SH-SY5Y (cell line): ENCODE measurements at regions not wholly inside any gene's neighbourhood (a gene's known extent, or its start where the extent isn't known, plus 50 kb on each side); places are given as distances from the start of the nearest gene placed in this dataset.

Source experiments
- GATA2 ChIP-seq: IDR thresholded peaks from 2 replicates; pipeline ENCODE4 v1.6.1; 2011; ENCODE audit warnings: mild to moderate bottlenecking, low read depth, low read length
- GATA3 ChIP-seq: IDR thresholded peaks from 2 replicates; pipeline ENCODE4 v1.6.1; 2011; ENCODE audit warnings: low read depth, mild to moderate bottlenecking, low read length, moderate library complexity

DNA sequence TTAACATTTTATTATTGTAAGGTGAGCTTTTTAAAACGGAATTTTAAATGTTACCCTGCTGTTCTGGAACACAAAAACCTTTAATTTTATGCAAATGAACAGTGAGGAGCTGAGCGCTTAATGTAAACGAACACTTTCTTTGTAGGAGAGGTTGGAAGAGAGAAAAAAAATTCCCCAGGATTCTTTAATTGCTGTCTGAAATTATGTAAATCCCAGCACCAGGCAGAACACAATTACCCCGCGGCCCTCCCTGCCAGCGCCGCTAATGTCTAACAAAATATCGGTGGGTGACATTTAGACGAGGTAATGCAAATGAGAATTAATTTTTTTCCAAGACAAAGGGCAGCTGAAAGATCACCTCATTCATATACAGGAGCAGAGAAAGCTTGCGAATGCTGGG, 143.4 kb upstream of the MVB12B start:
- TF ChIP-seq GATA3 (no peak), GATA2 (no peak)
